Endothelial cell of umbilical vein (primary cell): ENCODE measurements at regions not wholly inside any gene's neighbourhood (a gene's known extent, or its start where the extent isn't known, plus 50 kb on each side); places are given as distances from the start of the nearest gene placed in this dataset.

Experiments used
- BruUV-seq: library from RNA; stranded (reverse); fragments of 400-500 nt; replicated peaks from 2 replicates; lab custom pipeline; 2021; lab: Mats Ljungman, UMichigan
- CTCF ChIA-PET: fragments of 300-600, 350-600 bp; sonication (Branson Sonifier 250); formaldehyde crosslinking; loops from one replicate; lab custom pipeline; 2021; ENCODE audit warnings: antibody characterized with exemption, inconsistent platforms; lab: Charles Lee
- POLR2A ChIA-PET: fragments of 300-600, 350-600 bp; sonication (Branson Sonifier 250); formaldehyde crosslinking; loops from one replicate; lab custom pipeline; 2021; ENCODE audit warnings: antibody characterized with exemption, inconsistent platforms; lab: Charles Lee
- DNase-seq: peaks from one replicate; pipeline ENCODE4 v3.0.0-alpha.2; 2011; ENCODE audit warnings: low read depth, low spot score
- FAIRE-seq: peaks from 2 replicates; lab custom pipeline; 2011; peaks lifted over from hg19 to GRCh38; lab: Jason Lieb, UNC
- H2AFZ ChIP-seq: 2 replicates; pipeline ENCODE4 v1.6.0; 2012; ENCODE audit warnings: low read depth, low read length, control low read depth, inconsistent platforms
- H3K27ac ChIP-seq: 2 replicates; pipeline ENCODE4 v1.5.1; 2011; ENCODE audit warnings: low read depth, mild to moderate bottlenecking, control low read depth, low read length, moderate library complexity; ENCODE audit not compliant: insufficient read depth
- H3K27me3 ChIP-seq, 2 experiments: 2 replicates each; pipeline versions ENCODE4 v1.6.0 to v1.6.1; 2011; ENCODE audit warnings: low read length in 2 of 2, mixed read lengths in 1 of 2; ENCODE audit not compliant: control insufficient read depth in 2 of 2, insufficient read depth in 2 of 2
- H3K36me3 ChIP-seq, 2 experiments: 2 replicates in 1 of 2; 3 replicates in 1 of 2; pipeline ENCODE4 v1.5.1; 2011; ENCODE audit warnings: low read length in 2 of 2, mild to moderate bottlenecking in 1 of 2, moderate library complexity in 1 of 2; ENCODE audit not compliant: control insufficient read depth in 2 of 2, insufficient read depth in 2 of 2; ENCODE audit errors: extremely low read depth in 1 of 2
- H3K4me1 ChIP-seq: 3 replicates; pipeline ENCODE4 v1.5.1; 2011; ENCODE audit warnings: mild to moderate bottlenecking, low read length; ENCODE audit not compliant: control insufficient read depth, insufficient read depth; ENCODE audit errors: extremely low read depth
- H3K4me2 ChIP-seq: 2 replicates; pipeline ENCODE4 v1.6.1; 2011; ENCODE audit warnings: low read length, control low read depth, mixed read lengths; ENCODE audit not compliant: insufficient read depth
- H3K4me3 ChIP-seq, 3 experiments: fragments of 200-600 bp in 1 of 3; sonication (generic), shearing (Covaris generic) in 1 of 3; replicated peaks in 1 of 3; 2 replicates each; pipeline ENCODE4 v1.5.1; 2011 to 2016; ENCODE audit warnings: control low read depth in 3 of 3, low read length in 3 of 3, mild to moderate bottlenecking in 2 of 3, inconsistent platforms in 1 of 3, low read depth in 1 of 3, moderate library complexity in 1 of 3; ENCODE audit not compliant: insufficient read depth in 1 of 3
- H3K79me2 ChIP-seq: 2 replicates; pipeline ENCODE4 v1.6.0; 2012; ENCODE audit warnings: low read length, inconsistent platforms; ENCODE audit not compliant: control insufficient read depth, insufficient read depth
- H3K9ac ChIP-seq: replicated peaks from 2 replicates; pipeline ENCODE3; 2011; ENCODE audit warnings: low read length, control low read depth; ENCODE audit not compliant: insufficient read depth; ENCODE audit errors: extremely low read depth
- H3K9me1 ChIP-seq: replicated peaks from 3 replicates; pipeline ENCODE4 v1.6.0; 2011; ENCODE audit warnings: mild to moderate bottlenecking, low read length; ENCODE audit not compliant: control insufficient read depth, insufficient read depth; ENCODE audit errors: extremely low read depth
- H3K9me3 ChIP-seq: replicated peaks from 2 replicates; pipeline ENCODE4 v1.5.1; 2012; ENCODE audit warnings: low read length, inconsistent platforms; ENCODE audit not compliant: control insufficient read depth, insufficient read depth
- H4K20me1 ChIP-seq: replicated peaks from 2 replicates; pipeline ENCODE3; 2011; ENCODE audit warnings: mild to moderate bottlenecking, low read length; ENCODE audit not compliant: control insufficient read depth, insufficient read depth; ENCODE audit errors: extremely low read depth
- EZH2 ChIP-seq: IDR thresholded peaks from 2 replicates; pipeline ENCODE4 v1.6.1; 2012; ENCODE audit warnings: borderline replicate concordance, low read depth, mild to moderate bottlenecking, moderate library complexity, low read length, inconsistent platforms; ENCODE audit not compliant: severe bottlenecking
- FOS ChIP-seq: IDR thresholded peaks from 2 replicates; pipeline ENCODE4 v1.6.1; 2011; ENCODE audit warnings: mild to moderate bottlenecking, low read length, moderate library complexity, borderline replicate concordance; ENCODE audit not compliant: insufficient read depth
- GATA2 ChIP-seq: IDR thresholded peaks from 2 replicates; pipeline ENCODE4 v1.7.0; 2011; ENCODE audit warnings: low read depth, mild to moderate bottlenecking, moderate library complexity, mixed read lengths, low read length; ENCODE audit not compliant: insufficient read length, insufficient read depth
- JUN ChIP-seq: IDR thresholded peaks from 2 replicates; pipeline ENCODE4 v1.6.1; 2011; ENCODE audit warnings: borderline replicate concordance, low read depth; ENCODE audit not compliant: insufficient read length, insufficient read depth
- MAX ChIP-seq: IDR thresholded peaks from 2 replicates; pipeline ENCODE4 v1.6.1; 2011; ENCODE audit not compliant: insufficient read depth, insufficient read length
- MYC ChIP-seq: IDR thresholded peaks from one replicate; pipeline ENCODE4 v1.6.1; 2011; ENCODE audit warnings: mild to moderate bottlenecking, low read depth, low read length
- POLR2A ChIP-seq: IDR thresholded peaks from 2 replicates; pipeline ENCODE4 v1.6.1; 2012; ENCODE audit warnings: low read depth, mild to moderate bottlenecking, control low read depth, low read length
- POLR2AphosphoS5 ChIP-seq: IDR thresholded peaks from 2 replicates; pipeline ENCODE4 v1.6.1; 2012; ENCODE audit warnings: low read depth, mild to moderate bottlenecking, control low read depth, low read length, moderate library complexity; ENCODE audit not compliant: insufficient read depth
- dilution Hi-C: fragments of 300-500 bp; cut with MboI; formaldehyde crosslinking; loops from one replicate; pipeline ENCODE4 v1.15.0; 2019; ENCODE audit warnings: low sequenced_read_pairs; ENCODE audit not compliant: extremely low pct_ligation_motif_present
- intact Hi-C: fragments of 100-400 bp; cut with micrococcal nuclease; formaldehyde crosslinking; loops from one replicate; pipeline ENCODE4 v1.10.0; 2022
- TF ChIP-seq, protein P1 (sequence below), 2 donors: IDR thresholded peaks; 1 replicate in 1 of 2; 2 replicates in 1 of 2; pipeline ENCODE4 v1.5.1; 2011; ENCODE audit warnings: low read length in 2 of 2, mild to moderate bottlenecking in 2 of 2, moderate library complexity in 2 of 2, control low read depth in 1 of 2, inconsistent platforms in 1 of 2, low read depth in 1 of 2; ENCODE audit not compliant: insufficient read depth in 1 of 2; ENCODE audit errors: extremely low read depth in 1 of 2

GRCh38 chr15:62506217-62506805 lies 341.2 kb upstream of the C2CD4B start:
- Histone ChIP-seq H3K4me2 (no peak overlapping the region), H3K4me3 (no peak overlapping the region), H3K79me2 (no peaks in the 10 kb centered on the region), H2AFZ (no peak overlapping the region), H3K4me1 (no peaks in the 10 kb centered on the region), H3K9me1 (no peaks in the 10 kb centered on the region), H3K27me3 (no peaks in the 10 kb centered on the region), H3K36me3 (no peaks in the 10 kb centered on the region), H3K9ac (no peak overlapping the region), H3K27ac (no peak overlapping the region), H4K20me1 (no peaks in the 10 kb centered on the region), H3K9me3 (no peaks in the 10 kb centered on the region)
- POLR2A ChIA-PET = no interaction called here
- DNase-seq (no peak), FAIRE-seq (no peak)
- no peak for TF ChIP-seq POLR2AphosphoS5
- no peak for TF ChIP-seq JUN
- dilution Hi-C loops (no loop called here), intact Hi-C loops (no loop called here)
- no TSS peak for BruUV-seq
- CTCF ChIA-PET = no interaction called here

- POLR2A ChIA-PET = no interaction called here
Measured at GRCh38 chr15:62509395-62509958, 344.4 kb upstream of the C2CD4B start.

More at GRCh38 chr15:62509395-62509958, 344.4 kb upstream of the C2CD4B start:
- H3K9me1 ChIP-seq = no peaks in the 10 kb centered on the region
- BruUV-seq = no TSS peak
- H3K27ac ChIP-seq = no peak overlapping the region
- no peak overlapping the region for H3K4me3 ChIP-seq
- no peak overlapping the region for H2AFZ ChIP-seq
- H3K9me3 ChIP-seq = no peaks in the 10 kb centered on the region
- H3K36me3 ChIP-seq = no peaks in the 10 kb centered on the region
- CTCF ChIA-PET = no interaction called here
- no peak overlapping the region for H3K9ac ChIP-seq
- no peak for TF ChIP-seq MAX
- TF ChIP-seq JUN = no peak
- TF ChIP-seq EZH2 = no peak
- TF ChIP-seq GATA2 = no peak
- no peak for TF ChIP-seq POLR2AphosphoS5
- TF ChIP-seq, protein P1, sequence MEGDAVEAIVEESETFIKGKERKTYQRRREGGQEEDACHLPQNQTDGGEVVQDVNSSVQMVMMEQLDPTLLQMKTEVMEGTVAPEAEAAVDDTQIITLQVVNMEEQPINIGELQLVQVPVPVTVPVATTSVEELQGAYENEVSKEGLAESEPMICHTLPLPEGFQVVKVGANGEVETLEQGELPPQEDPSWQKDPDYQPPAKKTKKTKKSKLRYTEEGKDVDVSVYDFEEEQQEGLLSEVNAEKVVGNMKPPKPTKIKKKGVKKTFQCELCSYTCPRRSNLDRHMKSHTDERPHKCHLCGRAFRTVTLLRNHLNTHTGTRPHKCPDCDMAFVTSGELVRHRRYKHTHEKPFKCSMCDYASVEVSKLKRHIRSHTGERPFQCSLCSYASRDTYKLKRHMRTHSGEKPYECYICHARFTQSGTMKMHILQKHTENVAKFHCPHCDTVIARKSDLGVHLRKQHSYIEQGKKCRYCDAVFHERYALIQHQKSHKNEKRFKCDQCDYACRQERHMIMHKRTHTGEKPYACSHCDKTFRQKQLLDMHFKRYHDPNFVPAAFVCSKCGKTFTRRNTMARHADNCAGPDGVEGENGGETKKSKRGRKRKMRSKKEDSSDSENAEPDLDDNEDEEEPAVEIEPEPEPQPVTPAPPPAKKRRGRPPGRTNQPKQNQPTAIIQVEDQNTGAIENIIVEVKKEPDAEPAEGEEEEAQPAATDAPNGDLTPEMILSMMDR (IDR thresholded peaks at IDR 0.05; ENCODE audit: extremely low read depth in 1 of 2, insufficient read depth in 1 of 2, low read depth in 1 of 2, low read length in 2 of 2) = no peak
- no peak for TF ChIP-seq FOS
- TF ChIP-seq POLR2A = no peak
- TF ChIP-seq MYC = no peak
- H3K79me2 ChIP-seq = no peaks in the 10 kb centered on the region
- dilution Hi-C loops (no loop called here), intact Hi-C loops (no loop called here)
- no peaks in the 10 kb centered on the region for H3K27me3 ChIP-seq
- DNase-seq (no peak), FAIRE-seq (no peak)
- no peak overlapping the region for H3K4me2 ChIP-seq
- no peaks in the 10 kb centered on the region for H3K4me1 ChIP-seq
- no peaks in the 10 kb centered on the region for H4K20me1 ChIP-seq
